Tongue (tissue), 1 donor: ENCODE measurements at regions not wholly inside any gene's neighbourhood (a gene's known extent, or its start where the extent isn't known, plus 50 kb on each side); places are given as distances from the start of the nearest gene placed in this dataset.

ENCODE experiments used
- DNase-seq: peaks from one replicate; pipeline ENCODE4 v3.0.0-alpha.2; 2015

GRCh38 chr4:110963662-110964280 is 340.9 kb upstream of the PITX2 start:
- DNase-seq = peak; percentile 68

DNA sequence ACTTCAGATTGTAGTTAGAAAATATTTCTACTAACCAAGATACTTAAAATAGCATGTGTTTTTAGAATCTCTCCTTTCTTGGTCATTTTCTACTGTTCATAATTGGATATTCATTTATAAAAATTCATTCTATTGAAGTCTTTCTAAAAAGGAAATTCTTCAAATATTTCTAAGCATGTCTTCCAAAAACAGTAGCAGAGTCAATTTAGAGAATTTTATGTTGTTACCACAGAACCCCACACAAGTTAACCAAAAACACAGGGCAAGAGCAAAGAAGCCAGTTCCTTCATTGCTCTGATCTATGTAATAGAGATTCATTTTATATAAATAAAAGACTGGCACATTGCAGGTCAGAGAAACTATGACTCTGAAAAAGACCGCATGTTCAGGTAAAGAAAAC is 345.1 kb upstream of the PITX2 start:
- no peak for DNase-seq

- DNase-seq = no peak
Measured at GRCh38 chr4:110970642-110971041, 347.8 kb upstream of the PITX2 start.

DNA sequence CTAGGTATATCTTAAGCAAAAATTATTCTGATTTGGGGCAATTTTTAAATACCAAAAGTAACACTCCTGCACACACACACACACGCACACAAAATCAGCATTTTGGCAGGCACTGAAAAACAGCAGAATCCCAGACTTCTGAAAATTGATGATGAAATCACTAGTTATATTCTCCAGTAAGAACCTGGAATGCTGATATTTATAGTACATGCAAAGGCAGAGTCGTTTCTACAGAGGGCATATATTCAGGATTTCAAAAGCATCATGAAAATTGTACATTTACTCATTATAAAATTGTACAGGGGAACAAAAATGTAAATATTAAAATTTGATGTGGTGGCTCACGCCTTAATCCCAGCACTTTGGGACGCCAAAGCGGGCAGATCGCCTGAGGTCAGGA is 352.5 kb upstream of the PITX2 start:
- no peak for DNase-seq

DNA sequence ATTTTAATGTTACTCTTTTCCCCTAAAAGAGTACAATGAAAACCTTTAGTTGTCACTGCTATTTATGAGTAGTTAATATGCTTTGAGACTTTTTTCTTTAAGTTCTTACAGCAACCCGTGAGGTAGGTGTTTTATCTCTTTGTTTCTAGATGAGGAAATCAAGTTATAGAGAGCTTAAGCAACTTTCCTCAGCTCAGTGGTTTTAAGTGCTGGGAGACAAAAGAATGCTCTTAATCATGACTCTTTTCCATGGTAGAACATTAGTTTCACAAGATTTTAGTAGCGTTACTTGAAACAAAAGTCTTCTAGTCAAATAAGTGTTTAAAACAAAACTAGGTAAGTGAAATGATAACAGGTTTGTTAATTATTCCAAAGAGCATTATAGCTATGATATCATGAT is 354.7 kb upstream of the PITX2 start:
- no peak for DNase-seq

GRCh38 chr4:110978761-110979160 is 355.9 kb upstream of the PITX2 start:
- no peak for DNase-seq

DNA sequence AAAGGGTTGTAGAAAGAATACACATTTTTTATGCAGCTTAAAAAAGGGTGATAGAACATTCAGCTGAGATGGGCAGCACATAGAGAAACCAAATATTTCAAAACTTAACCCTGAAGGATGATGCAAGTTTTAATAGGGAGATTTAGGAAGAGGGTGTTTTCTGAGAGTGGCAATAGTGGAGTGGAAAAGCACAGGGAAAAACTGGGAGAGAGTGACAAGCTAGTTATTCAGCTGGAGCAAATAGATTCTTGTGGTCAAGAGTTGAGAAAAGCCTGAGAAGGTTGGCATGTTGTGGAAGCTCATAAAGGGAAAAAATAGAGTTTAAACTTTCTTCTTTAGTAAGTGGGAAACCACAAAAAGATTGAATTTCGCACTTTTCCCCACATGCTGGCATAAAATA is 359.6 kb upstream of the PITX2 start:
- DNase-seq = no peak

DNA sequence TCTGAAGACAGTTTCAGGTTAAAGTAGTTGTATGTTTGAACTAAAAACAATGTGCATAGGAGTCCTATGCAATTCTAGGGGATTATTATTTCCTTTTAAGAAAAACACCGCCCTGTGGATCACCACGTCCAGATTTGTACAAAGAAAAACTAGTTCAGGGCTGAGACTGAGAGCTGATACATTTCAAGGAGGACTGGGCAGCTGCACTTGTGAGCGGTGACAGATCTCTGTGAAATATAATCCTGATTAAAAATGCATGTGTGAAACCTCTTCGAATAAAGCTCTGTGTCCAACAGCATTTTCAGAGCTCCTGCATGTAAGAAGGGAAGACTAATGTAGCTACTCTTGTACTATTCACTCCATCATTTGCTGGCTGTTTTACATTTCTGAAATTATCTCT is 365.8 kb upstream of the PITX2 start:
- peak; percentile 86 for DNase-seq

- no peak for DNase-seq
Measured at GRCh38 chr4:110989125-110989524, 366.2 kb upstream of the PITX2 start.

DNA sequence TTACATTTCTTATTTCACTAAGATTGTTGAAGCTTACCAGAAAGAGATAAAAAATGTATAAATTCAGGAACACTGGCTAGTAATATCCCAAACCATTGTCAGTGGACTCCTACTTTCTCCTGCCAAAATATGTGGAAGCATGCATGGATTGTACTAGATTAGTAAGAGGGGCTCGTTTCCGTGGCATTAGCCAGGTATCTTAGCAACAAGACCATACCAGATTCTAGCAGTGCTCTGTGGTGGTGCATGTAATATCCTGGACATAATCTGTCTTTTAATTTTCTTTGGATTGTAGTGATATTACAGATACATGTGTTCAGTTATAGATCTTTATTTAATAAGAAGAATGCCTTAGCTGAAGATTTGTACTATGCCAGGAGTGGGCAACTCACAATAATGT is 371.9 kb upstream of the PITX2 start:
- DNase-seq = no peak

DNA sequence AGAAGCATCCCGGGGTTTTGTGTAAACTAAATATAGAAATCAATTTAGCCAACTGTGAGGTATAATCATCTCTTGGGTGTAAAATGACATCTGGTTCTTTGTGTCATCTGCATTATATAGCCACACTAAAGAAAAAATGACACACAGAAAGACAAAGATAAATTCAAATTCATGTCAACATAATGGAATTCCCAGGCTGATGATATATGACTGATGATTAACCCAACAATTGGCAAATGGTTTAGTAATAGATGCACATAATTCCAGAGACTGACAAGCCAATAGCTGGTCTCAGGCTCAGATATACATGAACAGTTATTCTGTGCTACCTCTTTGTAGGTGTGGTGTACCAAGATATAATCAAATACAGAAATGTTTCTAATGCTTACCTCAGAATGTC is 375.4 kb upstream of the PITX2 start:
- no peak for DNase-seq

DNA sequence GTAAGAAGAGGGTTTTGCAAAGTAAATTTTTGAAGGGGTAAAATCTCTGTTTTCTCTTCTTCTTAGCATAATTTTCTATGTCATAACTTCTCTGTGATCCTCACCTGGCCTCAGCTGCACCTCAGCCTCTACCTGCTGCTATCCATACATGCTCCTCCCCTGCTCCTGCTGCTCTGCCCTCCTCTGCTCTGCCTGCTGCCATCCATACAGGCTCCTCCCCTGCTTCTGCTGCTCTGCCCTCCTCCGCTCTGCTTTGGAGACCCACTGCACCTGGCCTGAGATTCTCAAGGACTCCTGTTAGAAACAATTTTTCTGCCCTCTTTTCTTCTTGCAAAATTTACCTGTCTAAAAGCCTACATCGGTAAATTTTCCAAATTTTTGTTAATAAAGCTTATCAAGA is 388.6 kb upstream of the PITX2 start:
- no peak for DNase-seq

DNA sequence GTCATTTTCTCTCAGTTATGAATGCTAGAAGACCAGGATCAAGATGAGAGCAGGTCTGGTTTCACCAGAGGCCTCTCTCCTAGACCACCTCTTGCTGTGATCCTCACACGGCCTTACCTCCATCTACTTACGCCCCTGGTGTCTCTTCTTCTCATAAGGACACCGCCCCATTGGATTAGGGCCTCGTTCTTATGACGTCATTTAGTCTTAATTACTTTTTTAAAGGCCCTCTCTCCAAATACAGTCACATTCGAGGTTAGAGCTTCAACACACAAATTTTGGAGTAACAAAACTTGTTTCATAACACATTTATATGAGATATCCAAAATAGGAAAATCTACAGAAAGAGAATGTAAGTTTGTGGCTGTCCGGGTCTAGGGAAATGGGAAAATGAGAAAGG is 391.0 kb upstream of the PITX2 start:
- DNase-seq = no peak

DNA sequence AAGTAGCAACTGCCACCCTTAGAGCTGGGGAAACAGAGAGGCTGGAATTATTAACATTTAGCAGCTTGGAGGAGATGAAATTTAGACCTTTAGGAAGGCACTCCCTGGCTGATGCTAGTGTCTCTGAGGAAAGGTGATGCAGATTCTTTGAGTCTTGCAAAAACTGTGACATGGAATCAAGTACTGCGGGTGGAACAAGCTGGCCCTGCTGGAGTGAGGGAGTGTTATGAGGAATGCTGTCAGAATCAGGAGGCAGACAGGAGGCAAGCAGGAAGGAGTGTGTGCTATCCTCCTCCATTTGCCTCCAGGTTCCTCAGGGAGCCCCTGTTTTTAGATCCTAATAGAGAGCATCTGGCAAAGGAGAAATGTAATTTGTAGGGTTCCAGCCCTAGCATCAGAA is 391.7 kb upstream of the PITX2 start:
- DNase-seq = no peak

GRCh38 chr4:111016416-111016815 is 393.5 kb upstream of the PITX2 start:
- DNase-seq = no peak

DNA sequence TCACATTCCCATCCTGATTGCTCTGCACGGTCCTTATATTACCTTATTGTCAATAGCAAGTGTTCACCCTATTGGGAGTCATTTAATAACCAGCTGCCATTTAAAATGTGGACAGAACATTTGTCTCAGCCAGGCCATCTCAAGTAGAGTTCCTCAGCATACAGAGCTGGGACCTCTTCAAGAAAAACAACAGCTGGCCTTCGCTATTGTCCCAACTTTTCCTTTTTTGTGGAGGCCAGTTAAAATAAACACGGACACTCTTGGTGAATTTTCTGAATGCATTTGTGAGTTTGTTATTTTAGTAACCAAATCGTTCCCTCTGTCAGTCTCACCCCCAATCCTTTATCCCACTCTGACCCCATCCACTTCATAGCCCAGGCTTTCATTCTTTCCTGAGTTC is 395.3 kb upstream of the PITX2 start:
- peak; percentile 27 for DNase-seq

GRCh38 chr4:111020476-111020875 is 397.6 kb upstream of the PITX2 start:
- no peak for DNase-seq

- DNase-seq = no peak
Measured at GRCh38 chr4:111020961-111021360, 398.1 kb upstream of the PITX2 start.

- no peak for DNase-seq
Measured at GRCh38 chr4:111022758-111023157, 399.9 kb upstream of the PITX2 start.

DNA sequence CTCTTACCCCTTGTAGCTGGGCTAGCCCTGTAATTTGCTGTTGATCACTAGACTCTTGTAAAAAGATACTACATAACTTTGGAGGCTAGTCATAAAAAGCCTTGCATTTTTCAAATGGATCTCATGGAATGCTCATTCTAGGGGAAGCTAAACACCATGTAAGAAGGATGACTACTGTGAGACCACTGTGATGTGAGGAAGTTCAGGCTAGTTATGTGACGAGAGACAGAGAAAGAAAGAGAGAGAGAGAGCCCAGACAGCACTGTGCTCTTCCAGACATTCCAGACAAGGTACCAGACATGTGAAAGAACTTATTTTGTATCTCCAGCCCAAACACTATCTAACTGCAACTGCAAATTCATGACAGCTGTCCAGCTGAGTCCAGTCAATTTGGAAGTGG is 404.6 kb upstream of the PITX2 start:
- no peak for DNase-seq

DNA sequence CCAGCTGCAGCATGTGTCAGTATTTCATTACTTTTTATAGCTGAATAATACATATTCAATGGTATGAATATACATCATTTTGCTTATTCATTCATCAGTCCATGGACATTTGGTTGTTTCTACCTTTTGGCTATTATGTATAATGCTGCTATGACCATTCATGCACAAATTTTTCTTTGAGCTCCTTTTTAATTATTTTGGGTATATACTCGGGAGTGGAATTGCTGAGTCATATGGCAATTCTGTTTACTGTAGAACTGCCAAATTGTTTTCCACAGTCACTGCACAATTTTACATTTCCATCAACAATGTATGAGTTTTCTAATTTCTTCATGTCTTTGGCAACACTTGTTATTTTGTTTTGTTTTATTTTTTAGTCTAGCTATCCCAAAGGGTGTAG is 405.9 kb upstream of the PITX2 start:
- DNase-seq = no peak

DNA sequence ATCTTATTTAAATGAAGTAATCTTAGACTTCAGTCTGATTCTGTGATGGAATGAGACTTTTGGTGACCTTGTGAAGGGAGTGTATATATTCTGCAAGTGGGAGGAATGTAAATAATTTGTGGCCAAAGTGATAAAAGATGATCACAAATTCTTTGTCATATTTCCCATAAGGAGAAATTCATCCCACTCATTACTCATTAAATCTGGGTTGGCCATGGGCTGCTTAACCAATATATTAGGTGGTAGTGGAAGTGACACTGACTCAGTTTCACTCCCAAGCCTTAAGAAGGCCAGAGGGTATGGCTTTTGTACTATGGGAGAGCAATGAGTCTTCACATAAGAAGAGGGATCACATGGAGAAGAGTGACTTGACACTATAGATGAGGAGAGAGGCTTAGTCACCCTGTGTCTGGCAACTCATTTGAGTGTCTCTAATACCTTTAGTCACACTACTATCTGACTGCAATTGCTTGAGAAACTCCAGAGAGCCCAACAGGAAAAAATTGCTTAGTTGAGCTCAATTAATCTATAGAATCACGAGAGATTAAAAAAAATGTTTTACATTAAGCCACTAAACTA is 408.2 kb upstream of the PITX2 start:
- no peak for DNase-seq

DNA sequence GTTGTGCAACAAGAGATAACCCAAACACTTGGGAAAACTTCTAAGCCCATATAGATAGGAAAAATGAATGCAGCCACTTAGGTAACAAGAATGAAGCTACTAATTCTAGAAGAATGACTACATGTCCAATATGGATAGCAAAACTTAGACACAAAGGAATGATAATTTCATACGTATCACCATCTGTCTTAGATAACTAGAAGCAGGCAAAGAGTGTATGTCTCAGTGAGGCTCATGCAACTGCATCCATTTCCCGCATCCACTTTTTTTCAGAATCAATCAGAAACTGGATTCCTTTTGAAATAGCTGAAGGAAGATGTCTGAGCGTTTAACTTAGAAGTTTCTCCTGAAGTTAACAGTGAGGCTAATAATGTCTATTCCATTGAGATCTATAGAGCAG is 408.7 kb upstream of the PITX2 start:
- no peak for DNase-seq

DNA sequence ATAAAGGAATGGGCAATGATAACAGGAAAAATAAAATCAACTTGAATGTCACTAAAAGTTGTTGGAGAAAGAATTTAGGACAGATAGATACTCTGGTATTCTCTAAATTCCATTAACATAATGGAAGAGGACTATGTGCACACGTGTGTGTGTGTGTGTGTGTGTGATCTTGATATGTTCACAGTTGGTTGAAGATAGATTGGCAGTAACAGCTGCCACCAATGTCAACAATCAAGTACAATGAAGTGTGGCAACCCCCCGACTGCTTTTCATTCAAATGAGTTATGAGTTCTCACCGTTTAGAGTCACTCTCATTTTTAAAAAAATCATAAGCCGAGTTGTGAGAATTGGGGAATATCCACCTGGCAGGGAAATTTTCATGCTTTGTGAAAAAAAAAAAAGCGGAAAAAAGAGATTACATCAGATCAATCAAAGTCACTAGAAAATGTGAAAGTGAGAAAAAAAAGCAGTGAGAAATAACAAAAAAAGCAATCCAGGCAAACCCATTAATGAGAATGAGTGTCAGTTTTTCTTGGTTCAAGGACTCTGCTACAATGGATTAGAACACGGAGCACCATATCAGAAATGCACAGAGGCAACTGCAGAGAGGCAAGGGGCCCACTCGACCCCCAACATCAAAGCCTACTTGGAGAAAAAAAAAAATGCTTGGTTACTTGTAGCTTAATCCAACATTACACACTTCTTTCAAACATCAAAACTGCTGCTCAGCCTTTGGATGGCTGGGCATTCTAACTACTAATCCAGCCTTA is 414.9 kb upstream of the PITX2 start:
- DNase-seq = peak; percentile 86
